H1 (cell line): ENCODE measurements at regions not wholly inside any gene's neighbourhood (a gene's known extent, or its start where the extent isn't known, plus 50 kb on each side); places are given as distances from the start of the nearest gene placed in this dataset.

ENCODE experiments used
- CTBP2 ChIP-seq: IDR thresholded peaks from 2 replicates; pipeline ENCODE4 v1.7.0; 2011; ENCODE audit warnings: borderline replicate concordance, mild to moderate bottlenecking, moderate library complexity, mixed read lengths, low read length; ENCODE audit not compliant: insufficient read depth, insufficient read length
- FOSL1 ChIP-seq: IDR thresholded peaks from 2 replicates; pipeline ENCODE4 v1.6.1; 2011; ENCODE audit warnings: mild to moderate bottlenecking, low read depth, low read length, moderate library complexity; ENCODE audit not compliant: insufficient read depth
- NANOG ChIP-seq: IDR thresholded peaks from 2 replicates; pipeline ENCODE4 v1.6.1; 2011; ENCODE audit warnings: low read length, low read depth, mild to moderate bottlenecking, inconsistent platforms; ENCODE audit not compliant: insufficient read depth, poor library complexity, severe bottlenecking
- SAP30 ChIP-seq: fragments of 300-600 bp; sonication (generic); IDR thresholded peaks from 2 replicates; pipeline ENCODE4 v1.7.1; 2012; ENCODE audit warnings: low read length, moderate library complexity, mild to moderate bottlenecking, inconsistent platforms; ENCODE audit not compliant: insufficient read depth, insufficient replicate concordance
- TF ChIP-seq, protein P1 (sequence below): IDR thresholded peaks from 2 replicates; pipeline ENCODE4 v1.6.1; 2012; ENCODE audit warnings: low read length, inconsistent platforms

GRCh38 chr13:77833331-77833863, 85.2 kb downstream of the EDNRB start (continued):
- TF ChIP-seq SAP30 (no peak), CTBP2 (no peak), NANOG (no peak), FOSL1 (no peak)
- TF ChIP-seq, protein P1, sequence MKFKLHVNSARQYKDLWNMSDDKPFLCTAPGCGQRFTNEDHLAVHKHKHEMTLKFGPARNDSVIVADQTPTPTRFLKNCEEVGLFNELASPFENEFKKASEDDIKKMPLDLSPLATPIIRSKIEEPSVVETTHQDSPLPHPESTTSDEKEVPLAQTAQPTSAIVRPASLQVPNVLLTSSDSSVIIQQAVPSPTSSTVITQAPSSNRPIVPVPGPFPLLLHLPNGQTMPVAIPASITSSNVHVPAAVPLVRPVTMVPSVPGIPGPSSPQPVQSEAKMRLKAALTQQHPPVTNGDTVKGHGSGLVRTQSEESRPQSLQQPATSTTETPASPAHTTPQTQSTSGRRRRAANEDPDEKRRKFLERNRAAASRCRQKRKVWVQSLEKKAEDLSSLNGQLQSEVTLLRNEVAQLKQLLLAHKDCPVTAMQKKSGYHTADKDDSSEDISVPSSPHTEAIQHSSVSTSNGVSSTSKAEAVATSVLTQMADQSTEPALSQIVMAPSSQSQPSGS = no peak
